Immature natural killer cell (primary cell): ENCODE measurements at regions not wholly inside any gene's neighbourhood (a gene's known extent, or its start where the extent isn't known, plus 50 kb on each side); places are given as distances from the start of the nearest gene placed in this dataset.
"Not testable (repeated sequence)": the region's sequence is repeated elsewhere in the genome, so short reads cannot be mapped to it uniquely, and the experiment has no call there.

Experiments
- DNase-seq, 3 donors: peaks; one replicate each; pipeline ENCODE4 v3.0.0; 2022; ENCODE audit warnings: mixed read lengths in 1 of 3
- H3K27ac Mint-ChIP-seq, 6 donors: one replicate each; pipeline ENCODE4 v1.8.0; 2020; ENCODE audit warnings: mixed read lengths in 6 of 6, mild to moderate bottlenecking in 5 of 6, inconsistent platforms in 4 of 6, moderate library complexity in 3 of 6
- H3K27me3 Mint-ChIP-seq, 3 donors: one replicate each; pipeline ENCODE4 v1.8.0; 2020 to 2021; ENCODE audit warnings: low read depth in 3 of 3, mild to moderate bottlenecking in 3 of 3, mixed read lengths in 3 of 3, moderate library complexity in 3 of 3, inconsistent platforms in 1 of 3
- H3K36me3 Mint-ChIP-seq, 3 donors: one replicate each; pipeline ENCODE4 v1.8.0; 2020; ENCODE audit warnings: mixed read lengths in 3 of 3, inconsistent platforms in 2 of 3, mild to moderate bottlenecking in 2 of 3
- H3K4me1 Mint-ChIP-seq, 2 donors: one replicate each; pipeline ENCODE4 v1.8.0; 2020; ENCODE audit warnings: inconsistent platforms in 2 of 2, mild to moderate bottlenecking in 2 of 2, mixed read lengths in 2 of 2, moderate library complexity in 1 of 2
- H3K4me3 Mint-ChIP-seq, 5 donors: one replicate each; pipeline ENCODE4 v1.8.0; 2020; ENCODE audit warnings: mild to moderate bottlenecking in 5 of 5, mixed read lengths in 5 of 5, inconsistent platforms in 3 of 5, moderate library complexity in 3 of 5
- H3K9me3 Mint-ChIP-seq, 6 donors: one replicate each; pipeline ENCODE4 v1.8.0; 2020; ENCODE audit warnings: mild to moderate bottlenecking in 6 of 6, mixed read lengths in 6 of 6, inconsistent platforms in 4 of 6, moderate library complexity in 3 of 6

GRCh38 chr21:36613059-36613458 is 85.9 kb upstream of the SIM2 start:
- Mint-ChIP-seq H3K4me3 (no peak overlapping the region), H3K9me3 (peaks cover 0 to 6% (median 3%) of the 10 kb centered on the region in 6 donors), H3K4me1 (no peaks in the 10 kb centered on the region), H3K36me3 (no peaks in the 10 kb centered on the region), H3K27me3 (peaks cover 2 to 5% (median 4%) of the 10 kb centered on the region in 3 donors), H3K27ac (no peak overlapping the region)
- DNase-seq, result no peak

GRCh38 chr21:36613554-36613953 is 85.4 kb upstream of the SIM2 start:
- H3K36me3 Mint-ChIP-seq, result no peaks in the 10 kb centered on the region
- H3K4me3 Mint-ChIP-seq, result no peak overlapping the region
- H3K9me3 Mint-ChIP-seq, result peaks cover 0 to 6% (median 3%) of the 10 kb centered on the region in 6 donors
- H3K27ac Mint-ChIP-seq, result no peak overlapping the region
- H3K27me3 Mint-ChIP-seq, result peaks cover 2 to 5% (median 4%) of the 10 kb centered on the region in 3 donors
- no peaks in the 10 kb centered on the region for H3K4me1 Mint-ChIP-seq
- DNase-seq, result no peak

- H3K27ac Mint-ChIP-seq, result no peak overlapping the region
- H3K27me3 Mint-ChIP-seq, result peaks cover 4 to 9% (median 5%) of the 10 kb centered on the region in 3 donors
- no peak for DNase-seq
- peak overlapping the region in 1 of 5 donors; percentile 6 for H3K4me3 Mint-ChIP-seq
- no peaks in the 10 kb centered on the region for H3K36me3 Mint-ChIP-seq
- H3K9me3 Mint-ChIP-seq, result peaks cover 4 to 11% (median 6%) of the 10 kb centered on the region in 6 donors
- H3K4me1 Mint-ChIP-seq, result no peaks in the 10 kb centered on the region
These were observed 83.5 kb upstream of the SIM2 start for GRCh38 chr21:36615274-36615964.

- not testable (repeated sequence) for DNase-seq, H3K4me3 Mint-ChIP-seq, H3K27ac Mint-ChIP-seq, H3K4me1 Mint-ChIP-seq, H3K36me3 Mint-ChIP-seq
- H3K27me3 Mint-ChIP-seq, result peaks cover 5 to 11% (median 6%) of the 10 kb centered on the region in 3 donors
- H3K9me3 Mint-ChIP-seq, result peaks cover 5 to 20% (median 9%) of the 10 kb centered on the region in 6 donors
These were observed 82.1 kb upstream of the SIM2 start for GRCh38 chr21:36616773-36617172.

GRCh38 chr21:36621794-36622193 is 77.1 kb upstream of the SIM2 start:
- not testable (repeated sequence) for H3K27me3 Mint-ChIP-seq, H3K36me3 Mint-ChIP-seq, H3K4me3 Mint-ChIP-seq, DNase-seq, H3K4me1 Mint-ChIP-seq, H3K27ac Mint-ChIP-seq
- peaks cover 2 to 15% (median 7%) of the 10 kb centered on the region in 6 donors for H3K9me3 Mint-ChIP-seq

GRCh38 chr21:36624105-36624504 is 74.8 kb upstream of the SIM2 start:
- H3K36me3 Mint-ChIP-seq, result no peaks in the 10 kb centered on the region
- H3K27ac Mint-ChIP-seq, result no peak overlapping the region
- peaks cover 5 to 6% (median 5%) of the 10 kb centered on the region in 3 donors for H3K27me3 Mint-ChIP-seq
- H3K4me1 Mint-ChIP-seq, result no peaks in the 10 kb centered on the region
- no peak for DNase-seq
- no peak overlapping the region for H3K4me3 Mint-ChIP-seq
- H3K9me3 Mint-ChIP-seq, result peaks cover 0 to 15% (median 6%) of the 10 kb centered on the region in 6 donors

- Mint-ChIP-seq H3K36me3 (no peaks in the 10 kb centered on the region), H3K9me3 (no peaks in the 10 kb centered on the region), H3K27me3 (peaks cover 4 to 7% (median 4%) of the 10 kb centered on the region in 3 donors), H3K4me1 (no peaks in the 10 kb centered on the region), H3K27ac (no peak overlapping the region), H3K4me3 (no peak overlapping the region)
- no peak for DNase-seq
These were observed 72.1 kb upstream of the SIM2 start for GRCh38 chr21:36626791-36627190.

GRCh38 chr21:36627242-36627641 is 71.7 kb upstream of the SIM2 start:
- Mint-ChIP-seq H3K4me3 (no peak overlapping the region), H3K27me3 (peaks cover 4 to 7% (median 7%) of the 10 kb centered on the region in 3 donors), H3K9me3 (no peaks in the 10 kb centered on the region), H3K27ac (no peak overlapping the region), H3K36me3 (no peaks in the 10 kb centered on the region), H3K4me1 (no peaks in the 10 kb centered on the region)
- no peak for DNase-seq

- Mint-ChIP-seq H3K4me1 (no peaks in the 10 kb centered on the region), H3K9me3 (no peaks in the 10 kb centered on the region), H3K27me3 (peaks cover 4 to 7% (median 7%) of the 10 kb centered on the region in 3 donors), H3K27ac (no peak overlapping the region), H3K4me3 (no peak overlapping the region), H3K36me3 (no peaks in the 10 kb centered on the region)
- no peak for DNase-seq
These were observed 70.8 kb upstream of the SIM2 start for GRCh38 chr21:36628106-36628505.

- H3K27me3 Mint-ChIP-seq, result peaks cover 4 to 10% (median 7%) of the 10 kb centered on the region in 3 donors
These were observed 70.0 kb upstream of the SIM2 start for GRCh38 chr21:36628761-36629460.

GRCh38 chr21:36630485-36631206 is 68.3 kb upstream of the SIM2 start:
- Mint-ChIP-seq H3K27me3 (peaks cover 5 to 10% (median 5%) of the 10 kb centered on the region in 3 donors), H3K4me3 (no peak overlapping the region), H3K4me1 (no peaks in the 10 kb centered on the region), H3K27ac (no peak overlapping the region), H3K36me3 (no peaks in the 10 kb centered on the region), H3K9me3 (no peaks in the 10 kb centered on the region)
- DNase-seq, result peak; percentile 22 to 44 (median 26)

More at GRCh38 chr21:36628761-36629460, 70.0 kb upstream of the SIM2 start:
- DNase-seq, result no peak
- Mint-ChIP-seq H3K9me3 (no peaks in the 10 kb centered on the region), H3K36me3 (no peaks in the 10 kb centered on the region), H3K27ac (no peak overlapping the region), H3K4me1 (no peaks in the 10 kb centered on the region), H3K4me3 (no peak overlapping the region)

GRCh38 chr21:36636016-36636415 is 62.9 kb upstream of the SIM2 start:
- Mint-ChIP-seq H3K9me3 (peaks cover 0 to 14% (median 5%) of the 10 kb centered on the region in 6 donors), H3K27me3 (peaks cover 1 to 8% (median 7%) of the 10 kb centered on the region in 3 donors), H3K4me3 (no peak overlapping the region), H3K36me3 (no peaks in the 10 kb centered on the region), H3K4me1 (no peaks in the 10 kb centered on the region), H3K27ac (no peak overlapping the region)
- DNase-seq, result no peak

- H3K9me3 Mint-ChIP-seq, result peaks cover 0 to 14% (median 5%) of the 10 kb centered on the region in 6 donors
These were observed 62.5 kb upstream of the SIM2 start for GRCh38 chr21:36636439-36636838.

GRCh38 chr21:36639769-36640168 is 59.1 kb upstream of the SIM2 start:
- no peak for DNase-seq
- Mint-ChIP-seq H3K36me3 (no peaks in the 10 kb centered on the region), H3K27ac (no peak overlapping the region), H3K4me3 (no peak overlapping the region), H3K27me3 (peaks cover 1 to 8% (median 4%) of the 10 kb centered on the region in 3 donors), H3K4me1 (no peaks in the 10 kb centered on the region), H3K9me3 (peaks cover 0 to 14% (median 5%) of the 10 kb centered on the region in 6 donors)

More at GRCh38 chr21:36636439-36636838, 62.5 kb upstream of the SIM2 start:
- Mint-ChIP-seq H3K4me1 (no peaks in the 10 kb centered on the region), H3K27me3 (peaks cover 1 to 8% (median 6%) of the 10 kb centered on the region in 3 donors), H3K27ac (no peak overlapping the region), H3K36me3 (no peaks in the 10 kb centered on the region), H3K4me3 (no peak overlapping the region)
- no peak for DNase-seq
